ENCODE measurements at regions not wholly inside any gene's neighbourhood (a gene's known extent, or its start where the extent isn't known, plus 50 kb on each side); places are given as distances from the start of the nearest gene placed in this dataset.
"Not testable (repeated sequence)": the region's sequence is repeated elsewhere in the genome, so short reads cannot be mapped to it uniquely, and the experiment has no call there.

GRCh38 chr6:56838016-56838555 is 116.8 kb upstream of the BEND6 start:
- no peak for DNase-seq

GRCh38 chr6:56837322-56837894 is 117.5 kb upstream of the BEND6 start:
- peak; percentile 47 for DNase-seq

- DNase-seq, result no peak
Measured at GRCh38 chr6:56835612-56836011, 119.3 kb upstream of the BEND6 start.

- no peak for DNase-seq
Measured at GRCh38 chr6:56833873-56834272, 121.0 kb upstream of the BEND6 start.

- no peak for DNase-seq
Measured at GRCh38 chr6:56833127-56833791, 121.6 kb upstream of the BEND6 start.

- DNase-seq, result no peak
Measured at GRCh38 chr6:56832225-56832624, 122.7 kb upstream of the BEND6 start.

- no peak for DNase-seq
Measured at GRCh38 chr6:56831334-56831733, 123.6 kb upstream of the BEND6 start.

GRCh38 chr6:56827908-56828649 is 126.8 kb upstream of the BEND6 start:
- DNase-seq, result no peak

GRCh38 chr6:56824431-56824830 is 130.5 kb upstream of the BEND6 start:
- DNase-seq, result not testable (repeated sequence)

GRCh38 chr6:56821005-56821432 is 133.9 kb upstream of the BEND6 start:
- peak; percentile 96 for DNase-seq

GRCh38 chr6:56820060-56820459 is 134.8 kb upstream of the BEND6 start:
- DNase-seq, result no peak

- no peak for DNase-seq
Measured at GRCh38 chr6:56819604-56820003, 135.3 kb upstream of the BEND6 start.

GRCh38 chr6:56816370-56816769 is 138.5 kb upstream of the BEND6 start:
- no peak for DNase-seq

GRCh38 chr6:56815436-56815835 is 139.5 kb upstream of the BEND6 start:
- DNase-seq, result no peak

- DNase-seq, result no peak
Measured at GRCh38 chr6:56814802-56815201, 140.1 kb upstream of the BEND6 start.

- DNase-seq, result no peak
Measured at GRCh38 chr6:56814308-56814707, 140.6 kb upstream of the BEND6 start.

GRCh38 chr6:56812851-56813250 is 142.1 kb upstream of the BEND6 start:
- not testable (repeated sequence) for DNase-seq

GRCh38 chr6:56808871-56809359 is 146.0 kb upstream of the BEND6 start:
- DNase-seq, result peak; percentile 77

GRCh38 chr6:56807989-56808337 is 146.9 kb upstream of the BEND6 start:
- DNase-seq, result no peak

GRCh38 chr6:56807326-56807988 is 147.4 kb upstream of the BEND6 start:
- no peak for DNase-seq

- DNase-seq, result no peak
Measured at GRCh38 chr6:56806368-56806767, 148.5 kb upstream of the BEND6 start.

- DNase-seq, result no peak
Measured at GRCh38 chr6:56804996-56805395, 149.9 kb upstream of the BEND6 start.

- no peak for DNase-seq
Measured at GRCh38 chr6:56803594-56803993, 151.3 kb upstream of the BEND6 start.

Data from NCI-H510A treated with DMSO at 0.1 percent for 48 hours (cell line).